Bronchial epithelial cell (primary cell): ENCODE measurements at regions not wholly inside any gene's neighbourhood (a gene's known extent, or its start where the extent isn't known, plus 50 kb on each side); places are given as distances from the start of the nearest gene placed in this dataset.

ENCODE experiments used
- DNase-seq: peaks from one replicate; pipeline ENCODE4 v3.0.0-alpha.2; 2010; ENCODE audit warnings: low read depth
- FAIRE-seq: peaks from 2 replicates; lab custom pipeline; 2011; peaks lifted over from hg19 to GRCh38; lab: Jason Lieb, UNC
- H3K27me3 ChIP-seq: 2 replicates; pipeline ENCODE4 v1.5.1; 2011; ENCODE audit warnings: low read length; ENCODE audit not compliant: control insufficient read depth, insufficient read depth
- H3K36me3 ChIP-seq: 2 replicates; pipeline ENCODE4 v1.5.1; 2011; ENCODE audit warnings: low read length; ENCODE audit not compliant: control insufficient read depth, insufficient read depth
- H3K4me3 ChIP-seq: 2 replicates; pipeline ENCODE4 v1.5.1; 2011; ENCODE audit warnings: mild to moderate bottlenecking, low read depth, low read length, control low read depth
- CTCF ChIP-seq: IDR thresholded peaks from 2 replicates; pipeline ENCODE4 v1.5.1; 2011; ENCODE audit warnings: mild to moderate bottlenecking, moderate library complexity, low read length, control low read depth, inconsistent platforms; ENCODE audit not compliant: insufficient read depth, severe bottlenecking

GRCh38 chr16:8373676-8374431 is 216.5 kb downstream of the TMEM114 start:
- no peak for FAIRE-seq

GRCh38 chr16:8372141-8372540 is 218.2 kb downstream of the TMEM114 start:
- no peak for TF ChIP-seq CTCF
- no peak for DNase-seq

More at GRCh38 chr16:8373676-8374431, 216.5 kb downstream of the TMEM114 start:
- no peak for DNase-seq
- Histone ChIP-seq H3K27me3 (no peaks in the 10 kb centered on the region), H3K4me3 (no peak overlapping the region), H3K36me3 (no peaks in the 10 kb centered on the region)
- no peak for TF ChIP-seq CTCF

GRCh38 chr16:8370374-8371270 is 219.7 kb downstream of the TMEM114 start:
- peak; percentile 54 for DNase-seq
- no peaks in the 10 kb centered on the region for H3K36me3 ChIP-seq
- TF ChIP-seq CTCF = no peak
- H3K27me3 ChIP-seq = no peaks in the 10 kb centered on the region
- no peak overlapping the region for H3K4me3 ChIP-seq
- FAIRE-seq = no peak

More at GRCh38 chr16:8372141-8372540, 218.2 kb downstream of the TMEM114 start:
- H3K4me3 ChIP-seq = no peak overlapping the region
- H3K27me3 ChIP-seq = no peaks in the 10 kb centered on the region
- no peak for FAIRE-seq
- H3K36me3 ChIP-seq = no peaks in the 10 kb centered on the region

- H3K27me3 ChIP-seq = no peaks in the 10 kb centered on the region
- no peak overlapping the region for H3K4me3 ChIP-seq
- no peak for FAIRE-seq
- no peak for TF ChIP-seq CTCF
- no peaks in the 10 kb centered on the region for H3K36me3 ChIP-seq
- DNase-seq = no peak
Observed at GRCh38 chr16:8358937-8359336, 231.4 kb downstream of the TMEM114 start.

- no peak for TF ChIP-seq CTCF
- H3K27me3 ChIP-seq = no peaks in the 10 kb centered on the region
- no peak overlapping the region for H3K4me3 ChIP-seq
- FAIRE-seq = no peak
- H3K36me3 ChIP-seq = no peaks in the 10 kb centered on the region
- no peak for DNase-seq
Observed at GRCh38 chr16:8355675-8356074, 234.6 kb downstream of the TMEM114 start.
